GM13977 (cell line): ENCODE measurements at regions not wholly inside any gene's neighbourhood (a gene's known extent, or its start where the extent isn't known, plus 50 kb on each side); places are given as distances from the start of the nearest gene placed in this dataset.
"Not testable (repeated sequence)": the region's sequence is repeated elsewhere in the genome, so short reads cannot be mapped to it uniquely, and the experiment has no call there.

Source experiments
- DNase-seq: peaks from one replicate; pipeline ENCODE4 v3.0.0; 2012; ENCODE audit warnings: low spot score
- CTCF ChIP-seq: IDR thresholded peaks from 2 replicates; pipeline ENCODE4 v1.5.1; 2012; ENCODE audit warnings: mild to moderate bottlenecking, control low read depth; ENCODE audit not compliant: insufficient read depth; ENCODE audit errors: extremely low read depth, missing control alignments
- in situ Hi-C: fragments of 300-500 bp; cut with MboI; formaldehyde crosslinking; loops from one replicate; pipeline ENCODE4 v1.12.0; 2022; ENCODE audit warnings: low sequenced_read_pairs, low pct_unique_long_range_greater_than_20kb, mixed read lengths, inconsistent platforms; ENCODE audit not compliant: unreplicated experiment

GRCh38 chr2:95759481-95760246 lies 167.9 kb downstream of the TRIM43 start:
- TF ChIP-seq CTCF: no peak
- no peak for DNase-seq
- in situ Hi-C loops: no loop called here

- TF ChIP-seq CTCF: no peak
- in situ Hi-C loops: no loop called here
- no peak for DNase-seq
Observed at GRCh38 chr2:95760806-95761525, 169.2 kb downstream of the TRIM43 start.

- DNase-seq: no peak
- no peak for TF ChIP-seq CTCF
- in situ Hi-C loops: no loop called here
Observed at GRCh38 chr2:95761556-95761955, 169.8 kb downstream of the TRIM43 start.

GRCh38 chr2:95762023-95763021 lies 170.5 kb downstream of the TRIM43 start:
- in situ Hi-C loops, DNase-seq: not testable (repeated sequence)

GRCh38 chr2:95763074-95763473 lies 171.3 kb downstream of the TRIM43 start:
- DNase-seq, in situ Hi-C loops: not testable (repeated sequence)

- in situ Hi-C loops, DNase-seq: not testable (repeated sequence)
Observed at GRCh38 chr2:95764966-95765365, 173.2 kb downstream of the TRIM43 start.

- in situ Hi-C loops, DNase-seq: not testable (repeated sequence)
Observed at GRCh38 chr2:95765925-95766910, 174.4 kb downstream of the TRIM43 start.

GRCh38 chr2:95767531-95767930 lies 175.7 kb downstream of the TRIM43 start:
- DNase-seq, in situ Hi-C loops: not testable (repeated sequence)

- in situ Hi-C loops, DNase-seq: not testable (repeated sequence)
Observed at GRCh38 chr2:95767950-95768349, 176.1 kb downstream of the TRIM43 start.

- DNase-seq, in situ Hi-C loops: not testable (repeated sequence)
Observed at GRCh38 chr2:95769256-95769655, 177.5 kb downstream of the TRIM43 start.

- in situ Hi-C loops, DNase-seq: not testable (repeated sequence)
Observed at GRCh38 chr2:95770726-95771125, 178.9 kb downstream of the TRIM43 start.

- in situ Hi-C loops, DNase-seq: not testable (repeated sequence)
Observed at GRCh38 chr2:95774322-95775192, 182.8 kb downstream of the TRIM43 start.
